H1 (cell line): ENCODE measurements at regions not wholly inside any gene's neighbourhood (a gene's known extent, or its start where the extent isn't known, plus 50 kb on each side); places are given as distances from the start of the nearest gene placed in this dataset.
"Not testable (repeated sequence)": the region's sequence is repeated elsewhere in the genome, so short reads cannot be mapped to it uniquely, and the experiment has no call there.

Experiments
- CTCF ChIA-PET: fragments of 300-600 bp; sonication (Branson Sonifier 250); formaldehyde crosslinking; loops from one replicate; lab custom pipeline; 2021; ENCODE audit not compliant: partially characterized antibody; lab: Charles Lee
- POLR2A ChIA-PET: fragments of 300-600 bp; sonication (Branson Sonifier 250); formaldehyde crosslinking; loops from one replicate; lab custom pipeline; 2021; ENCODE audit warnings: inconsistent platforms; ENCODE audit not compliant: partially characterized antibody; lab: Charles Lee
- DNase-seq, 2 experiments: peaks; one replicate each; pipeline versions ENCODE4 v3.0.0 to v3.0.0-alpha.2; 2010 to 2022; ENCODE audit warnings: low spot score in 2 of 2, low read depth in 1 of 2, mixed read lengths in 1 of 2
- FAIRE-seq: peaks from 2 replicates; lab custom pipeline; 2011; peaks lifted over from hg19 to GRCh38; lab: Jason Lieb, UNC
- H2AFZ ChIP-seq: 2 replicates; pipeline ENCODE4 v1.8.1; 2012; ENCODE audit warnings: low read length, inconsistent platforms
- H2AK5ac ChIP-seq: 2 replicates; pipeline ENCODE4 v1.6.1; 2013; ENCODE audit warnings: low read depth, low read length
- H2BK120ac ChIP-seq: replicated peaks from 2 replicates; pipeline ENCODE3; 2013; ENCODE audit warnings: low read depth, low read length, inconsistent platforms
- H2BK12ac ChIP-seq: 2 replicates; pipeline ENCODE4 v1.6.1; 2013; ENCODE audit warnings: low read depth, low read length
- H2BK15ac ChIP-seq: 2 replicates; pipeline ENCODE4 v1.6.1; 2013; ENCODE audit warnings: low read length
- H2BK20ac ChIP-seq: 2 replicates; pipeline ENCODE4 v1.6.1; 2013; ENCODE audit warnings: low read length
- H2BK5ac ChIP-seq: 2 replicates; pipeline ENCODE4 v1.6.1; 2013; ENCODE audit warnings: low read depth, low read length
- H3K14ac ChIP-seq: 2 replicates; pipeline ENCODE4 v1.6.1; 2013; ENCODE audit warnings: inconsistent platforms; ENCODE audit not compliant: insufficient read length
- H3K18ac ChIP-seq: 2 replicates; pipeline ENCODE4 v1.6.1; 2013; ENCODE audit warnings: low read length; ENCODE audit errors: extremely low read depth
- H3K23ac ChIP-seq: 2 replicates; pipeline ENCODE4 v1.6.1; 2013; ENCODE audit warnings: inconsistent platforms; ENCODE audit not compliant: insufficient read length
- H3K23me2 ChIP-seq: 2 replicates; pipeline ENCODE4 v1.6.1; 2013; ENCODE audit warnings: low read depth, low read length
- H3K27ac ChIP-seq: 2 replicates; pipeline ENCODE4 v1.6.1; 2011; ENCODE audit warnings: low read depth, low read length, inconsistent platforms
- H3K27me3 ChIP-seq, 4 experiments: replicated peaks in 1 of 4; 1 replicate in 1 of 4; 2 replicates in 3 of 4; pipeline versions ENCODE4 v1.6.1 to v1.8.1; 2011 to 2013; ENCODE audit warnings: low read length in 3 of 4, mild to moderate bottlenecking in 3 of 4, inconsistent platforms in 2 of 4, mixed read lengths in 2 of 4, moderate library complexity in 1 of 4; ENCODE audit not compliant: control insufficient read depth in 3 of 4, insufficient read depth in 3 of 4; ENCODE audit errors: extremely low read depth in 1 of 4
- H3K36me3 ChIP-seq, 4 experiments: 2 replicates each; pipeline versions ENCODE4 v1.6.1 to v1.8.1; 2011 to 2013; ENCODE audit warnings: mild to moderate bottlenecking in 4 of 4, low read length in 3 of 4, moderate library complexity in 2 of 4, control low read depth in 1 of 4, inconsistent platforms in 1 of 4; ENCODE audit not compliant: insufficient read depth in 4 of 4, control insufficient read depth in 2 of 4
- H3K4ac ChIP-seq: replicated peaks from 2 replicates; pipeline ENCODE3; 2013; ENCODE audit warnings: low read length, low read depth, mixed read lengths, inconsistent platforms; ENCODE audit not compliant: insufficient read length
- H3K4me1 ChIP-seq, 4 experiments: replicated peaks in 1 of 4; 1 replicate in 1 of 4; 2 replicates in 3 of 4; pipeline versions ENCODE4 v1.6.1 to v1.8.1; 2011 to 2013; ENCODE audit warnings: low read length in 3 of 4, inconsistent platforms in 2 of 4, mixed read lengths in 1 of 4; ENCODE audit not compliant: insufficient read depth in 4 of 4, control insufficient read depth in 3 of 4
- H3K4me2 ChIP-seq, 2 experiments: 2 replicates each; pipeline versions ENCODE4 v1.6.1 to v1.8.1; 2011 to 2013; ENCODE audit warnings: low read depth in 2 of 2, low read length in 2 of 2, control low read depth in 1 of 2, inconsistent platforms in 1 of 2, mild to moderate bottlenecking in 1 of 2; ENCODE audit not compliant: insufficient read depth in 1 of 2
- H3K4me3 ChIP-seq, 4 experiments: fragments of 200-600, 300-600 bp in 1 of 4; sonication (generic), shearing (Covaris generic), sonication (Bioruptor Twin) in 1 of 4; 2 replicates each; pipeline versions ENCODE4 v1.5.1 to v1.8.1; 2011 to 2016; ENCODE audit warnings: low read length in 4 of 4, low read depth in 3 of 4, control low read depth in 2 of 4, inconsistent platforms in 2 of 4, mild to moderate bottlenecking in 2 of 4, mixed read lengths in 1 of 4, moderate library complexity in 1 of 4; ENCODE audit not compliant: insufficient read depth in 2 of 4; ENCODE audit errors: extremely low read depth in 1 of 4
- H3K56ac ChIP-seq: replicated peaks from 2 replicates; pipeline ENCODE3; 2013; ENCODE audit warnings: low read depth, mild to moderate bottlenecking, mixed read lengths, low read length, inconsistent platforms; ENCODE audit not compliant: insufficient read length
- H3K79me1 ChIP-seq: 2 replicates; pipeline ENCODE4 v1.6.1; 2013; ENCODE audit warnings: low read depth, low read length, control low read depth
- H3K79me2 ChIP-seq, 2 experiments: 2 replicates each; pipeline versions ENCODE4 v1.6.1 to v1.8.1; 2012 to 2013; ENCODE audit warnings: low read length in 2 of 2, mild to moderate bottlenecking in 2 of 2, inconsistent platforms in 1 of 2; ENCODE audit not compliant: insufficient read depth in 2 of 2, control insufficient read depth in 1 of 2
- H3K9ac ChIP-seq, 4 experiments: replicated peaks in 1 of 4; 1 replicate in 1 of 4; 2 replicates in 3 of 4; pipeline versions ENCODE4 v1.6.1 to v1.8.1; 2011 to 2013; ENCODE audit warnings: low read depth in 3 of 4, low read length in 3 of 4, control low read depth in 2 of 4, mild to moderate bottlenecking in 2 of 4, moderate library complexity in 2 of 4, inconsistent platforms in 1 of 4; ENCODE audit errors: extremely low read depth in 1 of 4
- H3K9me3 ChIP-seq, 2 experiments: 2 replicates each; pipeline versions ENCODE4 v1.6.1 to v1.8.1; 2012 to 2013; ENCODE audit warnings: mild to moderate bottlenecking in 2 of 2, moderate library complexity in 2 of 2, control low read depth in 1 of 2, inconsistent platforms in 1 of 2, low read depth in 1 of 2, low read length in 1 of 2, mixed read lengths in 1 of 2; ENCODE audit not compliant: insufficient read depth in 2 of 2
- H4K20me1 ChIP-seq, 2 experiments: replicated peaks in 1 of 2; 2 replicates each; pipeline versions ENCODE3 to v1.8.1; 2011 to 2013; ENCODE audit warnings: inconsistent platforms in 2 of 2, low read length in 2 of 2, mild to moderate bottlenecking in 1 of 2; ENCODE audit not compliant: insufficient read depth in 2 of 2, control insufficient read depth in 1 of 2
- H4K5ac ChIP-seq: 2 replicates; pipeline ENCODE4 v1.6.1; 2013; ENCODE audit warnings: low read length, low read depth, mixed read lengths, inconsistent platforms; ENCODE audit not compliant: insufficient read length
- H4K8ac ChIP-seq: 2 replicates; pipeline ENCODE4 v1.8.0; 2013; ENCODE audit warnings: mild to moderate bottlenecking, moderate library complexity, low read length, inconsistent platforms; ENCODE audit not compliant: insufficient read depth; ENCODE audit errors: extremely low read depth
- H4K91ac ChIP-seq: replicated peaks from 2 replicates; pipeline ENCODE3; 2013; ENCODE audit warnings: low read length, mixed read lengths, inconsistent platforms; ENCODE audit not compliant: insufficient read length
- KDM1A ChIP-seq: fragments of 200-600, 300-600 bp; sonication (generic); IDR thresholded peaks from 2 replicates; pipeline ENCODE4 v1.7.1; 2016; ENCODE audit warnings: mild to moderate bottlenecking, low read length, borderline replicate concordance
- RXRA ChIP-seq: IDR thresholded peaks from 2 replicates; pipeline ENCODE4 v1.6.1; 2011; ENCODE audit warnings: low read depth, mild to moderate bottlenecking, low read length, moderate library complexity; ENCODE audit not compliant: insufficient read depth
- WGBS, 2 experiments: shearing (Covaris generic) in 1 of 2; methylation state at CpG; one replicate each; pipeline versions ENCODE4 v1.1.6 to v1.1.7; 2013 to 2015; ENCODE audit warnings: low lambda C conversion rate in 2 of 2, mixed read lengths in 2 of 2, inconsistent platforms in 1 of 2, low coverage in 1 of 2, missing lambda C conversion rate in 1 of 2; ENCODE audit not compliant: insufficient replicate concordance in 2 of 2, insufficient coverage in 1 of 2, insufficient read length in 1 of 2; ENCODE audit errors: extremely low coverage in 1 of 2, missing lambda C conversion rate in 1 of 2; 5-methylcytosine and 5-hydroxymethylcytosine counted together
- TF ChIP-seq, protein P1 (sequence below): IDR thresholded peaks from 2 replicates; pipeline ENCODE4 v1.6.1; 2012; ENCODE audit warnings: low read length, inconsistent platforms

GRCh38 chr21:9767592-9768375, 753.6 kb upstream of the TPTE start (continued):
- TF ChIP-seq, protein P1, sequence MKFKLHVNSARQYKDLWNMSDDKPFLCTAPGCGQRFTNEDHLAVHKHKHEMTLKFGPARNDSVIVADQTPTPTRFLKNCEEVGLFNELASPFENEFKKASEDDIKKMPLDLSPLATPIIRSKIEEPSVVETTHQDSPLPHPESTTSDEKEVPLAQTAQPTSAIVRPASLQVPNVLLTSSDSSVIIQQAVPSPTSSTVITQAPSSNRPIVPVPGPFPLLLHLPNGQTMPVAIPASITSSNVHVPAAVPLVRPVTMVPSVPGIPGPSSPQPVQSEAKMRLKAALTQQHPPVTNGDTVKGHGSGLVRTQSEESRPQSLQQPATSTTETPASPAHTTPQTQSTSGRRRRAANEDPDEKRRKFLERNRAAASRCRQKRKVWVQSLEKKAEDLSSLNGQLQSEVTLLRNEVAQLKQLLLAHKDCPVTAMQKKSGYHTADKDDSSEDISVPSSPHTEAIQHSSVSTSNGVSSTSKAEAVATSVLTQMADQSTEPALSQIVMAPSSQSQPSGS = no peak
- TF ChIP-seq KDM1A (no peak), RXRA (no peak)

- H3K27ac ChIP-seq = not testable (repeated sequence)
These were observed 752.8 kb upstream of the TPTE start for GRCh38 chr21:9768376-9769130.

More at GRCh38 chr21:9768376-9769130, 752.8 kb upstream of the TPTE start:
- H3K4me2 ChIP-seq, H2AK5ac ChIP-seq, H2BK20ac ChIP-seq, H3K79me2 ChIP-seq, H3K23ac ChIP-seq, H3K18ac ChIP-seq, H3K4me3 ChIP-seq, H4K5ac ChIP-seq, H3K23me2 ChIP-seq, H2BK120ac ChIP-seq, H3K4me1 ChIP-seq, H3K14ac ChIP-seq, H4K91ac ChIP-seq, H3K79me1 ChIP-seq, POLR2A ChIA-PET, DNase-seq, H2BK5ac ChIP-seq, H3K56ac ChIP-seq, H4K20me1 ChIP-seq, H2AFZ ChIP-seq, H3K4ac ChIP-seq, H2BK12ac ChIP-seq, H4K8ac ChIP-seq, H3K27me3 ChIP-seq, H2BK15ac ChIP-seq, FAIRE-seq, H3K36me3 ChIP-seq, H3K9ac ChIP-seq: not testable (repeated sequence)
- CTCF ChIA-PET = interaction anchor here (1.5 kb wide), 1 partner anchor 10 kb away, joined by 5 read pairs; no protein-coding TSS in a partner anchor
- 96% methylated on average over 19 of the region's 21 CpGs; no CpG with 5 or more reads in 1 of the 2 experiments for WGBS, 2 experiments
- peaks cover 69 to 79% of the 10 kb centered on the region in 2 experiments for H3K9me3 ChIP-seq
